HG03045 (cell line): ENCODE measurements at regions not wholly inside any gene's neighbourhood (a gene's known extent, or its start where the extent isn't known, plus 50 kb on each side); places are given as distances from the start of the nearest gene placed in this dataset.
A peak's percentile ranks its signal among the peaks of the same experiment; 100 is the strongest.
"Not testable (repeated sequence)": the region's sequence is repeated elsewhere in the genome, so short reads cannot be mapped to it uniquely, and the experiment has no call there.

Experiments used
- ATAC-seq: cut with Tn5 transposase; IDR thresholded peaks from one replicate; pipeline ENCODE4 v1.9.1; 2021; ENCODE audit warnings: mild to moderate bottlenecking, moderate library complexity; ENCODE audit not compliant: unreplicated experiment

- ATAC-seq: no peak
These were observed 832.9 kb downstream of the C12orf50 start for GRCh38 chr12:87196321-87196720.

GRCh38 chr12:87194389-87194788, 834.8 kb downstream of the C12orf50 start:
- ATAC-seq: not testable (repeated sequence)

- no peak for ATAC-seq
These were observed 843.8 kb downstream of the C12orf50 start for GRCh38 chr12:87185367-87185766.

- ATAC-seq: no peak
These were observed 846.4 kb downstream of the C12orf50 start for GRCh38 chr12:87182696-87183233.

- no peak for ATAC-seq
These were observed 857.8 kb downstream of the C12orf50 start for GRCh38 chr12:87171356-87171755.

GRCh38 chr12:87169010-87169409, 860.2 kb downstream of the C12orf50 start:
- ATAC-seq: no peak

- ATAC-seq: no peak
These were observed 863.3 kb downstream of the C12orf50 start for GRCh38 chr12:87165733-87166375.

GRCh38 chr12:87163122-87163521, 866.1 kb downstream of the C12orf50 start:
- ATAC-seq: no peak

- no peak for ATAC-seq
These were observed 868.2 kb downstream of the C12orf50 start for GRCh38 chr12:87160848-87161601.

GRCh38 chr12:87157791-87158190, 871.4 kb downstream of the C12orf50 start:
- no peak for ATAC-seq

GRCh38 chr12:87155621-87156020, 873.6 kb downstream of the C12orf50 start:
- no peak for ATAC-seq

- ATAC-seq: no peak
These were observed 876.2 kb downstream of the C12orf50 start for GRCh38 chr12:87152841-87153528.

GRCh38 chr12:87152075-87152474, 877.1 kb downstream of the C12orf50 start:
- no peak for ATAC-seq

- peak; percentile 86 for ATAC-seq
These were observed 878.1 kb downstream of the C12orf50 start for GRCh38 chr12:87150969-87151662.

- ATAC-seq: no peak
These were observed 886.2 kb upstream of the MGAT4C start for GRCh38 chr12:87142342-87142741.

GRCh38 chr12:87141091-87141490, 884.9 kb upstream of the MGAT4C start:
- no peak for ATAC-seq

- ATAC-seq: no peak
These were observed 884.1 kb upstream of the MGAT4C start for GRCh38 chr12:87140262-87140661.

GRCh38 chr12:87137220-87137619, 881.0 kb upstream of the MGAT4C start:
- ATAC-seq: no peak

GRCh38 chr12:87136330-87136976, 880.3 kb upstream of the MGAT4C start:
- no peak for ATAC-seq

- ATAC-seq: no peak
These were observed 871.1 kb upstream of the MGAT4C start for GRCh38 chr12:87127272-87127671.

- no peak for ATAC-seq
These were observed 865.7 kb upstream of the MGAT4C start for GRCh38 chr12:87121896-87122295.
